Upper lobe of left lung (tissue), 6 donors: ENCODE measurements at regions not wholly inside any gene's neighbourhood (a gene's known extent, or its start where the extent isn't known, plus 50 kb on each side); places are given as distances from the start of the nearest gene placed in this dataset.

Source experiments
- ATAC-seq, 2 donors: fragments of 200-7000 bp; cut with Tn5 transposase; one replicate each; pipeline ENCODE4 v1.9.1; 2022; ENCODE audit warnings: mild to moderate bottlenecking in 2 of 2, moderate library complexity in 2 of 2; ENCODE audit not compliant: low FRiP score in 2 of 2
- DNase-seq, 2 donors: peaks; one replicate each; pipeline ENCODE4 v3.0.0-alpha.2; 2019 to 2020
- H3K27ac ChIP-seq, 4 donors: fragments of 200-600 bp; sonication (generic); one replicate each; pipeline ENCODE4 v1.5.1; 2016 to 2019
- H3K27me3 ChIP-seq, 4 donors: fragments of 200-600 bp; sonication (generic); one replicate each; pipeline ENCODE4 v1.5.1; 2017 to 2019
- H3K36me3 ChIP-seq, 4 donors: fragments of 200-600 bp; sonication (generic); one replicate each; pipeline ENCODE4 v1.5.1; 2016 to 2019
- H3K4me1 ChIP-seq, 4 donors: fragments of 200-600 bp; sonication (generic); one replicate each; pipeline ENCODE4 v1.5.1; 2018 to 2019
- H3K4me3 ChIP-seq, 4 donors: fragments of 200-600 bp; sonication (generic); one replicate each; pipeline ENCODE4 v1.5.1; 2017 to 2019; ENCODE audit warnings: mild to moderate bottlenecking in 2 of 4, moderate library complexity in 1 of 4
- H3K9me3 ChIP-seq, 4 donors: fragments of 200-600 bp; sonication (generic); one replicate each; pipeline ENCODE4 v1.5.1; 2018 to 2019
- EP300 ChIP-seq, 4 donors: sonication (generic); formaldehyde crosslinking; IDR thresholded peaks; one replicate each; pipeline ENCODE4 v1.5.1; 2017; ENCODE audit warnings: antibody characterized with exemption in 4 of 4, control low read depth in 2 of 4
- POLR2A ChIP-seq, 4 donors: fragments of 450-650 bp; IDR thresholded peaks; one replicate each; pipeline ENCODE4 v1.5.1; 2016 to 2017; ENCODE audit warnings: antibody characterized with exemption in 4 of 4, mild to moderate bottlenecking in 2 of 4
- POLR2AphosphoS5 ChIP-seq, 2 donors: sonication (generic); formaldehyde crosslinking; IDR thresholded peaks; one replicate each; pipeline ENCODE4 v1.5.1; 2017; ENCODE audit warnings: antibody characterized with exemption in 2 of 2
- WGBS, 2 donors: methylation state at CpG; one replicate each; pipeline ENCODE4 v1.1.5; 2017 to 2018; 5-methylcytosine and 5-hydroxymethylcytosine counted together
- small RNA-seq, 4 donors: library from RNA; depleted of rRNA; stranded (forward); fragments of <200 nt; gene quantifications; one replicate each; pipeline ENCODE3, GENCODE V24; 2016
- TF ChIP-seq, protein P1 (sequence below), 6 experiments: fragments of 450-650 bp in 4 of 6; fragments of 200-600 bp in 2 of 6; sonication (generic) in 2 of 6; IDR thresholded peaks; one replicate each; pipeline ENCODE4 v1.5.1; 2016 to 2019; ENCODE audit warnings: antibody characterized with exemption in 6 of 6
- donor health status: DM: no; HTN: no; CAD: no; lungs with moderate emphysema.
- donor health status: DM: no; HTN: yes; CAD: no; lungs with severe emphysema.

DNA sequence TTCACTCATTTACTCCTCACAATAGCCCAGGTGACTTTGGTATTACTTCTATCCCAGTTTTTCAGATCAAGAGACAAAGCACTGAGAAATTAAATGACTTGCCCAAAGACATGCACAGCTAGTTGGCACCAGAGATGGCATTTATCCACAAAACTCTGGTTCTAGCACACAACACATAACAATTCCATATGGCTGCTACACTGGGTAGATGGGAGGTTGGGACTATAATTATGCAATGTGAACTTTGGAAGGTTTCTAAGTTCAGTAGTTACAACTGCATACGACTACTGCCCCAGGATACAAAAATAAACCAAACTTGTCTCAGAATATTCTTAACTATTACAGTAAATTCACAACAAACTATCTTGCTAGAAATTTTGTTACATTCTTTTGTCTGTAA, 54.2 kb upstream of the MLIP start:
- no peak for ATAC-seq
- TF ChIP-seq POLR2A (IDR thresholded peaks at IDR 0.05) (no peak), EP300 (IDR thresholded peaks at IDR 0.05) (no peak), POLR2AphosphoS5 (IDR thresholded peaks at IDR 0.05) (no peak)
- TF ChIP-seq, protein P1, sequence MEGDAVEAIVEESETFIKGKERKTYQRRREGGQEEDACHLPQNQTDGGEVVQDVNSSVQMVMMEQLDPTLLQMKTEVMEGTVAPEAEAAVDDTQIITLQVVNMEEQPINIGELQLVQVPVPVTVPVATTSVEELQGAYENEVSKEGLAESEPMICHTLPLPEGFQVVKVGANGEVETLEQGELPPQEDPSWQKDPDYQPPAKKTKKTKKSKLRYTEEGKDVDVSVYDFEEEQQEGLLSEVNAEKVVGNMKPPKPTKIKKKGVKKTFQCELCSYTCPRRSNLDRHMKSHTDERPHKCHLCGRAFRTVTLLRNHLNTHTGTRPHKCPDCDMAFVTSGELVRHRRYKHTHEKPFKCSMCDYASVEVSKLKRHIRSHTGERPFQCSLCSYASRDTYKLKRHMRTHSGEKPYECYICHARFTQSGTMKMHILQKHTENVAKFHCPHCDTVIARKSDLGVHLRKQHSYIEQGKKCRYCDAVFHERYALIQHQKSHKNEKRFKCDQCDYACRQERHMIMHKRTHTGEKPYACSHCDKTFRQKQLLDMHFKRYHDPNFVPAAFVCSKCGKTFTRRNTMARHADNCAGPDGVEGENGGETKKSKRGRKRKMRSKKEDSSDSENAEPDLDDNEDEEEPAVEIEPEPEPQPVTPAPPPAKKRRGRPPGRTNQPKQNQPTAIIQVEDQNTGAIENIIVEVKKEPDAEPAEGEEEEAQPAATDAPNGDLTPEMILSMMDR (IDR thresholded peaks at IDR 0.05), result no peak
- no peaks in the 10 kb centered on the region for H3K9me3 ChIP-seq
- no peaks in the 10 kb centered on the region for H3K36me3 ChIP-seq
- DNase-seq, result no peak
- H3K4me1 ChIP-seq, result peaks cover 0 to 7% (median 1%) of the 10 kb centered on the region in 4 donors
- WGBS, 2 donors, result 83 to 86% methylated on average over 1 of the region's 1 CpG
- no peak overlapping the region for H3K27ac ChIP-seq
- H3K27me3 ChIP-seq, result no peaks in the 10 kb centered on the region
- H3K4me3 ChIP-seq, result no peak overlapping the region

DNA sequence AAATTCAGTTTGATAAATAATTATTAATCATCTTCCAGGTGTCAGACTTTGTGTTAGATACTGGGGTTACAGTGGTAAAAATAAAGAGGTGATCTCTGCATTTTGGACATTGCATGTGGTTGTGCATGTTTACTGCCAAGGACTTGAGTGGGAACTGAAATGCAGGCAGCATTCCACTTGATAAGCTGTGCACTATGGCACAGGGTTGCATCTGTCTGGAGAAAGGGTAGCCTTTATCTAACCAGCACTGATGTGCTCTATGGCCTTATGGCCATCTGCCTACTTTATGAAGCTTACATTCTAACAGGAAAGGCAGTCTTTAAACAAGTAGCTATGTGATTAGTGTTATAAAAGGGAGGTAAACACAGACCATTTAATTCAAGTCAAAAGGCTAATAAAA, 53.0 kb upstream of the MLIP start:
- no peak for ATAC-seq

DNA sequence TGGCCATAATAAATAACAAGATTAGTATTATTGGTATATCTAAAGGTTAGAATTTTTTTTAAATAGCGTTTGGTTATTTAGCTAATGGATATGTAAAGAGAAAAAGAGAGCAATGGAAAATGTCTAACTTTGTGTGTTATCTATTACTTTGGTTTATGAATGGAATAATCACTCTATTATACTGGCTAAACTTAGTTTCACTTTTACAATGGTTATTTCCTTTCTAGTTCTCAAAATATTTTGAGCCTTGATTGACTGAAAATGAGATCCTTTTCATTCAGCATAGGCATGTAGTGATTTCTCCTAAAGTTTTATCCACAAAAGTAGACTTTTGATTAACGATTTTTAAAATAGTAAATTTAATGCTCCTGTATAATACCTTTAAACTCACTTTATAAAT, 51.6 kb upstream of the MLIP start:
- no peaks in the 10 kb centered on the region for H3K36me3 ChIP-seq
- H3K4me1 ChIP-seq, result no peaks in the 10 kb centered on the region
- H3K27ac ChIP-seq, result no peak overlapping the region
- ATAC-seq (no peak), DNase-seq (no peak)
- H3K9me3 ChIP-seq, result no peaks in the 10 kb centered on the region
- H3K27me3 ChIP-seq, result no peaks in the 10 kb centered on the region
- H3K4me3 ChIP-seq, result no peak overlapping the region
- TF ChIP-seq EP300 (IDR thresholded peaks at IDR 0.05) (no peak), POLR2A (IDR thresholded peaks at IDR 0.05) (no peak), POLR2AphosphoS5 (IDR thresholded peaks at IDR 0.05) (no peak)
- TF ChIP-seq, protein P1 (IDR thresholded peaks at IDR 0.05), result no peak
- WGBS, 2 donors, result 79 to 83% methylated on average over 2 of the region's 2 CpGs

More for the DNA sequence above, 53.0 kb upstream of the MLIP start:
- no peak for TF ChIP-seq POLR2A (IDR thresholded peaks at IDR 0.05)
- no peak for TF ChIP-seq EP300 (IDR thresholded peaks at IDR 0.05)
- TF ChIP-seq, protein P1 (IDR thresholded peaks at IDR 0.05), result no peak
- no peak for TF ChIP-seq POLR2AphosphoS5 (IDR thresholded peaks at IDR 0.05)
- H3K27ac ChIP-seq, result no peak overlapping the region
- H3K36me3 ChIP-seq, result no peaks in the 10 kb centered on the region
- no peak overlapping the region for H3K4me3 ChIP-seq
- H3K9me3 ChIP-seq, result no peaks in the 10 kb centered on the region
- DNase-seq, result no peak
- peaks cover 0 to 7% (median 1%) of the 10 kb centered on the region in 4 donors for H3K4me1 ChIP-seq
- H3K27me3 ChIP-seq, result no peaks in the 10 kb centered on the region

DNA sequence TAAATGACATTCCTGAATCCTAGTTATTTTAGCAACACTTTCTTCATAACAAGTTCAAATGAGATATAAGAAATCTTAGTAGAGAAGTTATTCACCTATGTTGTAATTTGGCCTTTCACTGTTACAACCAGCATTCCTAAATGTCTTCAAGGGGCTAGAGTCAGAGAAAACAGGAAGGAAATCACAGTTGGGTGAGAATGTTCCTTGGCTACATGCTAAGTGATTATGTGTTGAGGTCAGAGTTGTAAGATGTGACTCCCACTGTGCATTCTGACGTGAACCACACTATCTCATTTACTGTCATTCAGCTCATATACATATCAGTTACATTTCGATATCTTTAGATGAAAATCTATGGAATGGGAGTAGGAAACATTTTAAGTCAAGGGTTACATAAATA, 51.0 kb upstream of the MLIP start:
- no peak for DNase-seq
- Histone ChIP-seq H3K4me1 (no peaks in the 10 kb centered on the region), H3K27ac (no peak overlapping the region), H3K27me3 (no peaks in the 10 kb centered on the region), H3K4me3 (no peak overlapping the region), H3K9me3 (no peaks in the 10 kb centered on the region), H3K36me3 (no peaks in the 10 kb centered on the region)
- TF ChIP-seq POLR2AphosphoS5 (IDR thresholded peaks at IDR 0.05) (no peak), POLR2A (IDR thresholded peaks at IDR 0.05) (no peak), EP300 (IDR thresholded peaks at IDR 0.05) (no peak)
- TF ChIP-seq, protein P1 (IDR thresholded peaks at IDR 0.05), result no peak
- 51 to 58% methylated on average over 2 of the region's 2 CpGs for WGBS, 2 donors
- peak in 1 of 2 donors; percentile 45 for ATAC-seq

Small RNAs in the stretch of these regions (small RNA-seq; reads per million reads assigned to genes)
- gene ERHP2, result 0 reads per million in 4 donors
